ENCODE measurements at regions not wholly inside any gene's neighbourhood (a gene's known extent, or its start where the extent isn't known, plus 50 kb on each side); places are given as distances from the start of the nearest gene placed in this dataset.
"Not testable (repeated sequence)": the region's sequence is repeated elsewhere in the genome, so short reads cannot be mapped to it uniquely, and the experiment has no call there.

GRCh38 chr5:111859533-111860270, 102.7 kb upstream of the NREP start:
- DNase-seq = no peak

GRCh38 chr5:111859031-111859430, 102.0 kb upstream of the NREP start:
- no peak for DNase-seq

GRCh38 chr5:111857623-111858022, 100.6 kb upstream of the NREP start:
- DNase-seq = no peak

GRCh38 chr5:111856876-111857466, 100.0 kb upstream of the NREP start:
- no peak for DNase-seq

- DNase-seq = no peak
These were observed 98.4 kb upstream of the NREP start for GRCh38 chr5:111855356-111855755.

- no peak for DNase-seq
These were observed 97.2 kb upstream of the NREP start for GRCh38 chr5:111854186-111854585.

DNA sequence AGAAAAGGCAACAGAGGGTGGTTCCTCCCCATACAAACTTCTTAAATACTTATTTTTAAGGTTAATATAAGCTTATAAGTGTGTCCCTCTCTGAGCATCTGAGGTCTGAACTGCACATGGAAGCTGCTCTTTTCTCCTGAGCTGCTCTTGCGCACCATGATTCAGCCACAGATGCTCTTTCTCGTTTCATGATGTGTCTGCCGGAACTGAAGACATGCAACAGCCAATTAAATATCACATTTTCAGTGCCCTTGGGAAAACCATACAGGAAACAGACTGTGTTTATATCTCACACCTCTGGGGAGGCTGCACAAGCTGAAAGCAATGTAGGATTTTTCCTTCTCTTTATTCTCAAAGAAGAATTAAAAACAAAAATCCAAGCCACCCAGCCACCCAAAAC, 96.8 kb upstream of the NREP start:
- DNase-seq = no peak

GRCh38 chr5:111851631-111852548, 94.9 kb upstream of the NREP start:
- DNase-seq = no peak

DNA sequence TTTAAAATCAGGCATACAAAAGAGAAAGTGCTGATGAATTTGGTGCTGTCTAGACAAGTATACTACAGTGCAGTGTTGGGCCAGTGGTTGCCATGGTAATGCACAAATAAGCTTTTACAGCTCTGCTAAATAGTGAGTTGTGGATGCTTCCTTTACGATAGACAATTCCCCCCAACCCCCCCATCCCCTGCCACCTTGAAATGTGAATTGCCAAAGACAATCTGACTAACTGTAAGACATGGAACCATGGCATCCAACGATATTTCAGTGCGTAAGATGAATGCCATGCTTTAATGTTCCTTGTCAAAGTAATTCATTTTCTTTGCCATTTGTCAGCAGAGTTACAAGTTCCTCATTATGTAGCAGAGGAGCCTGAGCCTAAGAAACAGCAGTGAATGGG, 91.5 kb upstream of the NREP start:
- DNase-seq = no peak

DNA sequence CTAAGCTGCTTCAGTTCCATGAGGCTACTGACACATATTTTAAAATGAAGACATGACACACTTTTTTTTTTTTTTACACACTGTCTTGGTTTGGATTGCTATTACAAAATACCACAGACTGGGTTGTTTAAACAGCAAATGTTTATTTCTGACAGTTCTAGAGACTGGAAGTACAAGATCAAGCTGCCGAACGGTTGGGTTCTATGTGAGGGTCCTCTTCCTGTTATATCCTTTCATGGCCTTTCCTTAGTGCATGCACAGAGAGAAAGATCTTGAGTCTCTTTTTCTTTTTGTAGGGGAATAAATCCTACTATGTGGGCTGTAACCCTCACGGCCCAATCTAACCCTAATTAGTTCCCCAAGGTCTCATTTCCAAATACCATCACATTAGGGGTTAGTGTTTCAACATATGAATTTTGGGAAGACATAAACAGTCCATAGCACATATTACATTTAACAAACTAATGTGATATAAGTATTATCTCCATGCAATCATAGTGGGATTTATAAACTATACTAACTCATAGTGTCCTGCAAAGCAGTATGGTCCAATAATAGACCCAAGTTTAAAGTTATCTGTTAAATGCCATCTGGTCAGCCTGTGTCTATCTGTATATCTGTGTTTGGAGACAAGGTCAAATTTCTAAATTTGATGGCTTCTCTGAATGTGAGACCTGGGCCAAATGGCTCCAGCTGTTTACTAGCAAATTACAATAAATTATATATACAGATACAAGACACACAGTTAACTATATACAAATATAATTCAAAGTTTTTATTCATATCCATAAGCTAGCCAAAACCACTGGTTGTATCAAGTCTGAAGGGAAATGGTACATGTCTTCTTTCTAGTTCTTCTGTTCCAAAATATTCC, 90.3 kb upstream of the NREP start:
- no peak for DNase-seq

DNA sequence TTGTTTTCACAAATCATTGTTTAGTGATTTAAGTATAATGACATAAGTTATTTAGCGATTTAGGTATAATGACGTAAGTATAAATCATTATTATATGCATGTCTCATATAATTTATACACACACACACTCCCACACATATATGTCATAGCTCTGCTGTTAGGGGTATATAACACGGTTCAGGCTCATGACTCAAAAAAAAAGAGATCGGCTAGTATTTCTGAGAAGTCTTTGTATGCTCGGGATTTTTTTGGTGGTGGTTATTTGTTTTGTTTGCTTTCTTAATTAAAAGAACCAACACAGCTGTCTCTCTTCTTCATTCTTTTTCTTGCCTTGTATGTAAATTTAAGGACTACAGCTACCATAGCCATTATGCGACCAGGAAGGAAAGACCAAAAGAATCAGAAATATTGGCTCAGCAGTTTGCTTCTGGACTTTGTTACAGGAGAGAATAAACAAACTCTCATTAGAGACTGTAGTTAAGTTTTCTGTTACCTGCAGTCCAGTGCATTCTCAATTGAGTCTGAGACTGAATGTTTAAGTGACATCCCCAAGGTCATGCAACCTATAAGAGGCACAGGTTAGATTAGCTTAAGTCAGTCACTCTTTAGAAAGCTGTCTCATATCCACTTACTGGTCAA, 83.2 kb upstream of the NREP start:
- no peak for DNase-seq

- no peak for DNase-seq
These were observed 82.4 kb upstream of the NREP start for GRCh38 chr5:111839438-111839837.

DNA sequence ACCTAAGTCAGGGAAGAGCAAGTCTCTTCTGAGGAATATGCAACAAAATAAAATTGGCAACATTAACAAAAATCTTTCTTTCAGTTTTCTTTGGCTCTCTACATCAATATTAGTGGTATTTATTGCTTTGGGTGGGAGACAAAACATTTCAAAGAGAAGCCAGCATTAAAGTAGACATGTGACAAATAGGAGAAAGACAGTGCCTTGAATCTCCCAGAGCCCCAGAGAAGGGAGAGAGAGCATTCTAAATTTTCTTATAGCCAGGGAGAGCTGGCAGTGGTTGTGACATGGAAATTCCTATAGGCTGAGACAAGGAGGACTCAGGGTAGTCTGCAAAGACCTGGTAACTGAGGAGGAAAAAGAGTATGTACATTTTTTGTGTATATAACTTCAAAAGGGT, 79.4 kb upstream of the NREP start:
- no peak for DNase-seq

GRCh38 chr5:111834926-111835599, 78.1 kb upstream of the NREP start:
- no peak for DNase-seq

- peak; percentile 17 for DNase-seq
These were observed 73.3 kb upstream of the NREP start for GRCh38 chr5:111830333-111830732.

GRCh38 chr5:111829701-111830100, 72.7 kb upstream of the NREP start:
- no peak for DNase-seq

GRCh38 chr5:111826064-111826463, 69.1 kb upstream of the NREP start:
- no peak for DNase-seq

DNA sequence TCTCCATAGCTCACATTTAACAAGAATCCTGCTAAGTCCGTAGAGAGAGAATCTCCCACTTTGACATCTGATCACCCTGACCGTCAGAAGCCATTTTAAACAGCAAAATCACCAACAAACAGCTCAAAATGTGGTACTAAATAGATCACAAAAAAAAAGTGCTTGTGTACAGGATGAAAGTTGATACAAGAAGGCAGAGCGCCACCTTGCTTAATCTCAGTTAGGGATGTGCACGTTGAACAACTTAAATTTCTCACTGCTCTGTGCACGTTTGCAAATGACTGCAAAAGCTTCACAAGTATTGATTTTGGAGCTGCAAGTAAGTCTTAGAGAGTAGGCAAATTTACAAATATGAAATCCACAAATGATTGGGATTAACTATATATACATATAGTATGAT, 63.1 kb upstream of the NREP start:
- DNase-seq = no peak

DNA sequence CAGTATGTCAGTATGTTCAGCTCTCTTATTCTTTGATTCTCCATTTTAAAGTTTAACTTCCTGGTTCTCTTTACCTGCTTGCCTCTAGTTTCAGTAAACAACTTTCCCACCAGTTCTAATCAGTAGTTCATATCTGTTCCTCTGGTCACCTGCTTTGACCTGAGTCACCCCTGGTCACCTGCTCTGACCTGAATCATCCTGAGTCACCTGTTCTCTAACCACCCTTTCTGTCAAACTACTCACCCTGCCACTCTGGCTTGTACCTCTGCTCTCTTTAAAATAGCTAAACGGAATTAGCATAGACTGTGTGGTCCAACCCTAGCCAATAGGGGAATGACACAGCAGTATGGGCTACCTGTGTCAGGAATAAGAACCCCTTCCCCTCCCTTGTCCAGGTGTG, 62.0 kb upstream of the NREP start:
- not testable (repeated sequence) for DNase-seq

GRCh38 chr5:111813537-111813936, 56.5 kb upstream of the NREP start:
- no peak for DNase-seq

- DNase-seq = no peak
These were observed 53.1 kb upstream of the NREP start for GRCh38 chr5:111810112-111810511.
